Naive thymus-derived CD8-positive, alpha-beta T cell (primary cell): ENCODE measurements at regions not wholly inside any gene's neighbourhood (a gene's known extent, or its start where the extent isn't known, plus 50 kb on each side); places are given as distances from the start of the nearest gene placed in this dataset.

Experiments used
- ATAC-seq, 2 donors: fragments of 150-1000 bp; cut with Tn5 transposase in 1 of 2; sonication (Bioruptor Pico), chemical (Tn5 transposase) in 1 of 2; 1 replicate in 1 of 2; 2 replicates in 1 of 2; pipeline ENCODE4 v1.10.0; 2021; ENCODE audit warnings: mild to moderate bottlenecking in 2 of 2, moderate library complexity in 2 of 2
- POLR2A ChIA-PET: fragments of 350-600 bp; sonication (Branson Sonifier 250); formaldehyde crosslinking; loops from one replicate; lab custom pipeline; 2021; ENCODE audit warnings: antibody characterized with exemption; lab: Charles Lee
- DNase-seq, 10 donors: peaks; one replicate each; pipeline versions ENCODE4 v3.0.0 to v3.0.0-alpha.2; 2020 to 2022
- H3K27ac Mint-ChIP-seq, 10 donors: one replicate each; pipeline ENCODE4 v1.8.0; 2020 to 2022; ENCODE audit warnings: mild to moderate bottlenecking in 10 of 10, mixed read lengths in 10 of 10, moderate library complexity in 4 of 10, inconsistent platforms in 1 of 10
- H3K27me3 Mint-ChIP-seq, 5 donors: one replicate each; pipeline ENCODE4 v1.8.0; 2021 to 2022; ENCODE audit warnings: mixed read lengths in 5 of 5
- H3K36me3 Mint-ChIP-seq, 3 donors: one replicate each; pipeline ENCODE4 v1.8.0; 2020 to 2022; ENCODE audit warnings: mixed read lengths in 3 of 3, mild to moderate bottlenecking in 2 of 3, inconsistent platforms in 1 of 3
- H3K4me1 Mint-ChIP-seq, 4 donors: one replicate each; pipeline ENCODE4 v1.8.0; 2021 to 2022; ENCODE audit warnings: mixed read lengths in 4 of 4
- H3K4me3 Mint-ChIP-seq, 10 donors: one replicate each; pipeline ENCODE4 v1.8.0; 2020 to 2022; ENCODE audit warnings: mild to moderate bottlenecking in 10 of 10, mixed read lengths in 10 of 10, moderate library complexity in 6 of 10, inconsistent platforms in 1 of 10
- H3K9me3 Mint-ChIP-seq, 9 donors: one replicate each; pipeline ENCODE4 v1.8.0; 2020 to 2022; ENCODE audit warnings: mixed read lengths in 9 of 9, mild to moderate bottlenecking in 3 of 9, inconsistent platforms in 1 of 9, moderate library complexity in 1 of 9

GRCh38 chr1:76770979-76771378 is 96.3 kb upstream of the ST6GALNAC5 start:
- Mint-ChIP-seq H3K4me3 (no peak overlapping the region), H3K4me1 (no peaks in the 10 kb centered on the region), H3K36me3 (no peaks in the 10 kb centered on the region), H3K9me3 (no peaks in the 10 kb centered on the region), H3K27ac (no peak overlapping the region), H3K27me3 (peaks cover 0 to 33% (median 9%) of the 10 kb centered on the region in 5 donors)
- ATAC-seq = no peak
- DNase-seq = no peak
- POLR2A ChIA-PET = no interaction called here

GRCh38 chr1:76781447-76781846 is 85.8 kb upstream of the ST6GALNAC5 start:
- Mint-ChIP-seq H3K27ac (no peak overlapping the region), H3K4me1 (no peaks in the 10 kb centered on the region), H3K27me3 (peaks cover 0 to 12% (median 3%) of the 10 kb centered on the region in 5 donors), H3K36me3 (peaks cover 0 to 4% (median 0%) of the 10 kb centered on the region in 3 donors), H3K9me3 (peaks cover 0 to 10% (median 0%) of the 10 kb centered on the region in 9 donors), H3K4me3 (no peak overlapping the region)
- ATAC-seq (no peak), DNase-seq (no peak)
- POLR2A ChIA-PET = no interaction called here

- Mint-ChIP-seq H3K27ac (no peak overlapping the region), H3K4me3 (no peak overlapping the region), H3K9me3 (peaks cover 0 to 10% (median 0%) of the 10 kb centered on the region in 9 donors), H3K27me3 (peaks cover 0 to 12% (median 3%) of the 10 kb centered on the region in 5 donors), H3K36me3 (peaks cover 0 to 4% (median 0%) of the 10 kb centered on the region in 3 donors), H3K4me1 (no peaks in the 10 kb centered on the region)
- POLR2A ChIA-PET = no interaction called here
- no peak for ATAC-seq
- no peak for DNase-seq
Measured at GRCh38 chr1:76782809-76783208, 84.5 kb upstream of the ST6GALNAC5 start.

- DNase-seq (no peak), ATAC-seq (no peak)
- POLR2A ChIA-PET = no interaction called here
- no peak overlapping the region for H3K4me3 Mint-ChIP-seq
- H3K9me3 Mint-ChIP-seq = peaks cover 0 to 10% (median 0%) of the 10 kb centered on the region in 9 donors
- no peaks in the 10 kb centered on the region for H3K4me1 Mint-ChIP-seq
- peaks cover 0 to 4% (median 0%) of the 10 kb centered on the region in 3 donors for H3K36me3 Mint-ChIP-seq
- H3K27ac Mint-ChIP-seq = no peak overlapping the region
- H3K27me3 Mint-ChIP-seq = peaks cover 0 to 12% (median 3%) of the 10 kb centered on the region in 5 donors
Measured at GRCh38 chr1:76784502-76784901, 82.8 kb upstream of the ST6GALNAC5 start.

GRCh38 chr1:76786222-76786621 is 81.1 kb upstream of the ST6GALNAC5 start:
- H3K27ac Mint-ChIP-seq = no peak overlapping the region
- POLR2A ChIA-PET = no interaction called here
- no peaks in the 10 kb centered on the region for H3K4me1 Mint-ChIP-seq
- ATAC-seq = no peak
- H3K27me3 Mint-ChIP-seq = peaks cover 0 to 10% (median 3%) of the 10 kb centered on the region in 5 donors
- peaks cover 0 to 4% (median 0%) of the 10 kb centered on the region in 3 donors for H3K36me3 Mint-ChIP-seq
- H3K9me3 Mint-ChIP-seq = peaks cover 0 to 10% (median 0%) of the 10 kb centered on the region in 9 donors
- no peak overlapping the region for H3K4me3 Mint-ChIP-seq
- no peak for DNase-seq

GRCh38 chr1:76793594-76793993 is 73.7 kb upstream of the ST6GALNAC5 start:
- Mint-ChIP-seq H3K27me3 (peaks cover 1 to 11% (median 5%) of the 10 kb centered on the region in 5 donors), H3K36me3 (no peaks in the 10 kb centered on the region), H3K27ac (no peak overlapping the region), H3K4me3 (no peak overlapping the region), H3K9me3 (no peaks in the 10 kb centered on the region), H3K4me1 (no peaks in the 10 kb centered on the region)
- ATAC-seq (no peak), DNase-seq (no peak)
- POLR2A ChIA-PET = no interaction called here

GRCh38 chr1:76799700-76800099 is 67.6 kb upstream of the ST6GALNAC5 start:
- Mint-ChIP-seq H3K4me1 (no peaks in the 10 kb centered on the region), H3K9me3 (no peaks in the 10 kb centered on the region), H3K27me3 (peaks cover 0 to 12% (median 0%) of the 10 kb centered on the region in 5 donors), H3K27ac (no peak overlapping the region), H3K36me3 (no peaks in the 10 kb centered on the region), H3K4me3 (no peak overlapping the region)
- POLR2A ChIA-PET = no interaction called here
- DNase-seq = no peak
- no peak for ATAC-seq

- POLR2A ChIA-PET = no interaction called here
- Mint-ChIP-seq H3K9me3 (no peaks in the 10 kb centered on the region), H3K36me3 (no peaks in the 10 kb centered on the region), H3K27ac (no peak overlapping the region), H3K4me3 (no peak overlapping the region), H3K4me1 (no peaks in the 10 kb centered on the region), H3K27me3 (peaks cover 0 to 12% (median 0%) of the 10 kb centered on the region in 5 donors)
- DNase-seq (no peak), ATAC-seq (no peak)
Measured at GRCh38 chr1:76802094-76802493, 65.2 kb upstream of the ST6GALNAC5 start.

GRCh38 chr1:76807543-76808260 is 59.6 kb upstream of the ST6GALNAC5 start:
- no peaks in the 10 kb centered on the region for H3K4me1 Mint-ChIP-seq

More at GRCh38 chr1:76807543-76808260, 59.6 kb upstream of the ST6GALNAC5 start:
- peaks cover 0 to 7% (median 2%) of the 10 kb centered on the region in 5 donors for H3K27me3 Mint-ChIP-seq
- DNase-seq (no peak), ATAC-seq (no peak)
- H3K36me3 Mint-ChIP-seq = no peaks in the 10 kb centered on the region
- H3K27ac Mint-ChIP-seq = no peak overlapping the region
- H3K4me3 Mint-ChIP-seq = no peak overlapping the region
- no peaks in the 10 kb centered on the region for H3K9me3 Mint-ChIP-seq
- POLR2A ChIA-PET = no interaction called here
